ENCODE measurements at regions not wholly inside any gene's neighbourhood (a gene's known extent, or its start where the extent isn't known, plus 50 kb on each side); places are given as distances from the start of the nearest gene placed in this dataset.

GRCh38 chr3:27945229-27945628 lies 223.1 kb upstream of the EOMES start:
- no peak for DNase-seq

DNA sequence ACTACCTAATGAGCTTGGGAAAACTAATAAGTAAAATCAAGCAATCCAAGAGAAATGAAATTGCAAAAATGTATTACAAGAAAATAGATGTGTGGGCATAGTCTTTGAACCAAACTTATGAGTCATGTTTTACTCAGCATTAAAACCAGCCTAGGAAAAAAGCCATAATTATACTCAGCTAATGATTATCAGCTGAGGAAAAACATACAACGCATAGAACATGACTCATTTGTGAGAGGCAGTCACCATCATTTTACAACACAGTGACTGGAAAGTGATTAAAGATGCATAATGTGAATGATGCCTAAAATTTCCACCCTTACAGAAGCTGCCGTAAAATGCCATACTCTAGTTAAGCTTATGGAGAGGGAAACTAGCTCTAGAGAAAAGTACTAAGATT lies 238.0 kb upstream of the EOMES start:
- DNase-seq: no peak

DNA sequence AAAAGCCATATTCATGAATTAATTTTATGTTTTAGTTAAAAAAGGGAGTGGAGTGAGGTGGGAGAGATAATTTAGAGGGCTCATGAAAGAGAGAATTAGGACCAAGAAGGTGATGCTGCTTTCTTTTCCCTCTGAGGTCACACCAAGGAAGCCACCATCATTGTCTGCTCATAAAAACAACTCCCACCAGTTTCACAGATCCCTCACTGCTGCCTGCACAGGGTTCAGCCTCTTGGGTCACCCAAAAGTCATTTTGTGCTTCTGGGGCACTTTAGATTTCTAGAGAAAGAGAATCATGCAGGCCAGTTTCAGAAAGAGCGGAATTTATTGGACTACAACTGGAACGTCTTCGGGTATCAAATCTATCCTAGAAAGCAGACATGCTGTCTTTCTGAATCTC lies 241.4 kb upstream of the EOMES start:
- DNase-seq: no peak

GRCh38 chr3:27971600-27971999 lies 249.5 kb upstream of the EOMES start:
- no peak for DNase-seq

DNA sequence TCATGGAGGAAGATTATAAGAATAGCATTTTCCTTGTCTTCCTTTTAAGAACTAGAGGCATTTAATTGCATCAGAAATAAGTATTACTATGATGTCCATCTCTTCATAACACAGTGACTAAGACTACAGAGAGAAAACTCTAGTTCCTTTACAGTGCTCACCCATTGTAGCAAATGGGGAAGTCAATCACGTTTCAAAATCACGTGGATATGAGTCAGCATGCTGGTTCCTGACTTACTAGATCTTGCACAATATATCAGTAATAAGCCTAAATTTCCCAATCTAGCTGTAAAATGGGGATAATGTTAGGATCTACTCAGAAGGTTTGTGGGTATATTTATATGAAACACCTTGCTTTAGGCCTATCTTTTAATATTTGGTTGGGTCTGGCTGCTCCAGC lies 254.8 kb upstream of the EOMES start:
- DNase-seq: no peak

GRCh38 chr3:27978440-27978839 lies 256.3 kb upstream of the EOMES start:
- no peak for DNase-seq

GRCh38 chr3:27985369-27986035 lies 255.9 kb upstream of the CMC1 start:
- DNase-seq: no peak

- no peak for DNase-seq
Observed at GRCh38 chr3:27986234-27986879, 255.1 kb upstream of the CMC1 start.

- no peak for DNase-seq
Observed at GRCh38 chr3:27990324-27990723, 251.1 kb upstream of the CMC1 start.

GRCh38 chr3:27990837-27991236 lies 250.6 kb upstream of the CMC1 start:
- no peak for DNase-seq

- DNase-seq: no peak
Observed at GRCh38 chr3:27993051-27993450, 248.4 kb upstream of the CMC1 start.

GRCh38 chr3:28000608-28001007 lies 240.8 kb upstream of the CMC1 start:
- DNase-seq: no peak

DNA sequence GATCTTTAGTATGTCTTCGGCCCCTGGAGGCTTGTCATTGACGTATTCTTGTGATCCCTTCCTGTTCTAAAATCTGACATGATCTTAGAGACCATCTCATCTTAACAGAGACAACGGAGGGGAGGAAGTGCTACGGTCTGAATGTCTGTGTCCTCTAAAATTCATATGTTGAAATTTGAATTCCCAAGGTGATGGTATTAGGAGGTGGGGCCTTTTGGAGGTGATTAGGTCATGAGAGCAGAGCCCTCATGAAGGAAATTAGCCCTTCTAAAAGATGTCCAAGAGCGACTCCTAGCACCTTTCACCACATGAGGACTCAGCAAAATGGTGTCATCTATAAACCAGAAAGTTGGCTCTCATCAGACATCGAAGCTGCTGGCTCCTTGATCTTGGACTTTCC lies 233.2 kb upstream of the CMC1 start:
- DNase-seq: no peak

GRCh38 chr3:28012830-28013229 lies 228.6 kb upstream of the CMC1 start:
- no peak for DNase-seq

DNA sequence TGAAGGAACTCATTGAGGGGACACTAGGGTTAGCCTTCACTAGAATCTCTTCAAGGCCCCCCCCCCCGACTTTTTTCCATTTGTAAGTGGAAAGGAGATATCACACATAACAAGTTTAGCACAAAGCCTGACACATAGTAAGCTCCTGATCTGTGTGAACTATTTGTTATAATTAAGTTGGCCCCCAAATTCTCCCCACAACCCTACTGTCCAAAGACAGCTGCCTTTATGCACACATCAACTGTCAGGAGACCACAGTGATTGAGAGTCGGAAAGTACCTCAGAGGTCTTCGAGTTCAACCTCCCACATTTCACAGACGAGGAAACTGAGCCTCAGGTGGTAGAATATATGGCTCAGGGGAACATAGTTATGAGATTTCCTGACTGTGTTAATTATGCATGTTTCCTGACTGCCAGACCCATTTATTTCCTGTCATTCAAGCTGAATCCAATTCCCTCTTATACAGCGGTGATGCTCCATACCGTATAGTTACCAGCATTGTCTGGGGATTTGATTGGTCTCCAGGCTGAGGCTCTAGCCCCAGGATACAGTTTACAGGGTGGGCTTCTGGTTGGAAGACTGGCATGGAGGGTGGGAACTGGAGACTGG lies 227.4 kb upstream of the CMC1 start:
- no peak for DNase-seq

DNA sequence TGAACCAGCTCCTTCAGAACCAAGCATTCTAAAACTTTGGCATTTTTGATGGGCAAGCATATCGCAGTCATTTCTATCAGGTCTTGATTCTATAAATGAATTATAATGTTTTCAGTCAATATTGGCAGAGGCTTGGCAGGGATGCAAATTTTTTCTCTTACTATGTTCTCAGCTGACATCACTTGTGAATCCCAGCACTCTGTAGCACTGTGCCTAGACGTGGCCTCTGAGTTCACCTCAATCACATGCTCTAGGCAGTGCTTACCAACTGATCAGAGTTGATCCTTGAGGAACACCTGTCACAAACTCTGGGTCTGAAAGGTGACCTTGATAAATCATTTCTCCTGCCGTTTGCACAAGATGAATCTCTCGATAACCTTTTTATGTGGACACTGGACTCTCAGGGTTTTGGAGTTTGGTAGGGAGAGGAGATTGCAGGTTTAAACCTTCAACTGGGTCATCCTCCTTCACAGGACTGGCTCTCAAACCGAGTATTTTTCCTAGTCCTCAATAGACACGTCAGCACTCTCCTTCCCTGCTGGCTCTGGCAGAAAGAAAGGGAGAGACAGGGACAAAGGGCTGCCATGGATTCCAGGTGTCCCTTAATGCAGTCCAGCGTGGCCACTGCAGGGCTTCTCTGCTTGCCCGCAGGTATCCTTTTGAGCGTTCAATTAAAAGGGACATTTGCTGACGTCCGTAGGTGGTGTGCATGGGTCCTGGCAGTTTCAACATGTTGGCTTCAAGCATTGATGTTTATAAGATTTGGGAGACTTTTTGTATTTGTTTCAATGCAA lies 222.3 kb upstream of the CMC1 start:
- no peak for DNase-seq

GRCh38 chr3:28019740-28020139 lies 221.7 kb upstream of the CMC1 start:
- no peak for DNase-seq

DNA sequence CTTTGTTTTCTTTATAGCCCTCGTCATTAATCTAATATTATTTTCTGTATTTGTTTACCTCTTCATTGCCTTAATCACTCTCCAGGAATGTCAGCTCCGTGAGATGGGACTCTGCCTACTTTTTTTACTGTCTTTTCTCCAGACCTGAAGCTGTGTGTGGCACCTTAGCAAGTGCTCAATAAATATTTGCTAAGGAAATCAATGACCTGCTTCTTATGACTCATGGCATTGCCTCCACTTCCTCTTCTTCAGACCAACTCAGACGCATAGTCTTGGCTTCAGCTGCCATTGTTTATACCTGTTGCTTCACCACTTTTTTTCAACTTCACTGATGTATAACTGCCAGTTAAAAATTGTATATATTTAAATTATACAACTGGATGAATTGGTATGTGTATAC lies 218.5 kb upstream of the CMC1 start:
- no peak for DNase-seq

- DNase-seq: no peak
Observed at GRCh38 chr3:28028554-28028953, 212.9 kb upstream of the CMC1 start.

GRCh38 chr3:28033059-28033784 lies 208.2 kb upstream of the CMC1 start:
- DNase-seq: no peak

DNA sequence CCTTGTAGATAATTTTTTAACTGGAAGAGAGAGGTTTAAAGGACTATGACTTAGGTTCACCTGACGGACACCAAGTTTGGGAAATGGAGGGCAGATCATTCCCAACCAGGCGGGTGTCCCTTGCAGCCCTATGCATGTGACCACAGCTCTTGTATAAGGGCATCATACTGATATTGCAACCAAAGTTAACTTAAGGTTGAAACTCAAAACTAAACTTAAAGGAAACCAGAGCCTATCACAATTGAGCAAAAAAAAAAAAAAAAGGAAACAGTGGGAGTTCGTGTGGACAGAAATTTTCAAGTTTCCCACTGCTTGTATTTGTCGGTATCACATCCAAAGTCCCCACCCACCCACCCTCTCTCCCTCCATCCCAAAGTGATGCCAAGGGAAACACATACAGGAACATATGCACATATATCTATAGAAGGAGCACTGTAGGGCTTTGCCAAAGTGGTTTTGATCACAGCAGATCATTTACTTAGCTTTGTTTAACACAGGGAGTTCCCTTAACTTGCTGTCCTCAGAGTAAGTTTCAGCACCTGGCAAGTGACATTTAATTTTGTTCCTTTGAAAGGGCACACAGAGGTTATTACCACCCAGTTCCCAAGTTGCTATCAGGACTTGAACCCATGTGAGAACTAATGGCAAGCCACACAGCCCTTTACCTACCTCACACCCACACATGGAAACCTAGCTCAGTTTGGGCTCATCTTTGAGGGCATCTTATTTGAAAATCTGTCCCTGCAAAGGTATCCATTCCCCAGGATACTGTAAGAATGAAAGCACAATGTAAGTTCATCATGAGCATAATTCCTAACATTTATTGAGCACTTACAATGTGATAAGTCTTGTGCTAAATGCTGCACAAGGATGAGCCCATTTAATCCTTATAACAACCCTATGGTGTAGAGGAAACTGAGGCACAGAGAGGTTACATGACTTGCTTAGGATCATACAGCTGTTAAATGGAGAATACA lies 204.5 kb upstream of the CMC1 start:
- no peak for DNase-seq

Measured in occipital lobe (tissue), 1 donor.